ENCODE measurements at regions not wholly inside any gene's neighbourhood (a gene's known extent, or its start where the extent isn't known, plus 50 kb on each side); places are given as distances from the start of the nearest gene placed in this dataset.

DNA sequence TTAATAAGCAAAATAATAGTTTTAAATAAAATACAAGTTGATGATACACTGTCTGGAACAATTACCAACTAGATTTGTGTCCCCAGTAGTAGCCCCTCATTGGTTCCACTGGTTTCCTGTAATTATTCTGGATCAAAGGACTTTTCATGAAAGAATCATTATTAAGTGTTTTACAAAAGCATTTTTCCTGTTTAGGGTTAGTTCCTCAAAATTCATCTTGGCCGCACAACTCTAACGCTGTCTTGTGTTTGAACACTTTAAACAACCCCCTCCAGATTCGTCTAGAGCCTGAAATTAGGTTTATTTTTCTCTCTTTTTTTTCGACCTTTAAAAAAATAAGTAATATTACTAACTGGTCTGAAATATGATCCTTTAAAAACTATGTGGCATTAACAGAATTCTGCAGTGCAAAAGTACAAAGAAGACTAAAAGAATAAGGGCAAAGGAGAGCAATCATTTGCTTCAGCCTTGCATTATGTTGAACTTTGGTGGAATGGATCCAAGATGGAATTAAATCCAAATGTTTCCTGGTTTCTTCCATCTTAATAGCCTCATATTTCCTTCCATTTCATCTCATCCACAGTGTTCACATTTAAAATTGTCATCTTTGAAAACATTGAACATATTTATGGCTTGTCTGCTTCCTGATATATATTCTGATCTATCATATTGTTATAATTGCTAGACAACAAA lies 678.4 kb downstream of the IRS1 start:
- no peak for TF ChIP-seq POLR2AphosphoS5 (IDR thresholded peaks at IDR 0.05; ENCODE audit: low read depth, low read length)
- TF ChIP-seq POLR2A (IDR thresholded peaks at IDR 0.05; ENCODE audit: low read depth, low read length) = no peak
- TF ChIP-seq TAF1 (IDR thresholded peaks at IDR 0.05; ENCODE audit: low read depth, low read length) = no peak
